GM23248 (cell line): ENCODE measurements at regions not wholly inside any gene's neighbourhood (a gene's known extent, or its start where the extent isn't known, plus 50 kb on each side); places are given as distances from the start of the nearest gene placed in this dataset.

Source experiments
- EZH2 ChIP-seq: fragments of 200-600 bp; sonication (generic); IDR thresholded peaks from 2 replicates; pipeline ENCODE4 v1.6.1; 2018; ENCODE audit warnings: antibody characterized with exemption, mild to moderate bottlenecking; ENCODE audit not compliant: insufficient read depth, poor library complexity, severe bottlenecking
- EZH2phosphoT487 ChIP-seq: fragments of 200-600 bp; sonication (generic); IDR thresholded peaks from 2 replicates; pipeline ENCODE4 v1.6.1; 2018; ENCODE audit warnings: antibody characterized with exemption, moderate library complexity, mild to moderate bottlenecking, low read depth; ENCODE audit not compliant: insufficient read depth

DNA sequence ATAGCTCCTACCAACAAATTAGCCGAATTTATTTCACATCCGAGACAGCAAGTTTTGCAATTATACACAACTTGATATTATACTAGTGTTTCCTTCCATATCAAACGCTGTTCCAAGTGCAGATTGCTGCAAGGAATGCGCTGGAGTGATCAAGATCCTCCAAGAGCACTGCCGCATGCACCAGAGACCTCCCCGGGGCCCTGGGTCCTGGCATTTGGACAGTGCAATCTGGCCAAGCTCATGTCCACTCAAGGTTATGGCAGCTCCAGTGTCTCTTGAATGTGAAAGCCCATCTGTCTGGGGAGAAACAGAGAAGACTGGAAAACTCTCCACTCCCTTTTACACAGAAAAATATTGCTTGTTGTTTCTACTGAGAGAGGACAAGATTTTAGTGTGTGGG lies 111.9 kb downstream of the HSPH1 start:
- TF ChIP-seq EZH2, result no peak
- no peak for TF ChIP-seq EZH2phosphoT487
